ENCODE measurements at regions not wholly inside any gene's neighbourhood (a gene's known extent, or its start where the extent isn't known, plus 50 kb on each side); places are given as distances from the start of the nearest gene placed in this dataset.

GRCh38 chr2:2542966-2543611 is 212.0 kb upstream of the MYT1L start:
- TF ChIP-seq CTCF (IDR thresholded peaks at IDR 0.05; ENCODE audit: extremely low read depth, missing control alignments) = no peak
- no peak for DNase-seq (ENCODE audit: low spot score)

GRCh38 chr2:2542316-2542715 is 211.2 kb upstream of the MYT1L start:
- DNase-seq (ENCODE audit: low spot score) = no peak
- TF ChIP-seq CTCF (IDR thresholded peaks at IDR 0.05; ENCODE audit: extremely low read depth, missing control alignments) = no peak

GRCh38 chr2:2540406-2540805 is 209.3 kb upstream of the MYT1L start:
- no peak for TF ChIP-seq CTCF (IDR thresholded peaks at IDR 0.05; ENCODE audit: extremely low read depth, missing control alignments)
- DNase-seq (ENCODE audit: low spot score) = no peak

- TF ChIP-seq CTCF (IDR thresholded peaks at IDR 0.05; ENCODE audit: extremely low read depth, missing control alignments) = no peak
Measured at GRCh38 chr2:2536416-2537056, 205.5 kb upstream of the MYT1L start.

GRCh38 chr2:2530334-2530733 is 199.3 kb upstream of the MYT1L start:
- TF ChIP-seq CTCF (IDR thresholded peaks at IDR 0.05; ENCODE audit: extremely low read depth, missing control alignments) = no peak
- DNase-seq (ENCODE audit: low spot score) = no peak

More at GRCh38 chr2:2536416-2537056, 205.5 kb upstream of the MYT1L start:
- DNase-seq (ENCODE audit: low spot score) = no peak

GRCh38 chr2:2528846-2529245 is 197.8 kb upstream of the MYT1L start:
- no peak for DNase-seq (ENCODE audit: low spot score)
- TF ChIP-seq CTCF (IDR thresholded peaks at IDR 0.05; ENCODE audit: extremely low read depth, missing control alignments) = no peak

- no peak for DNase-seq (ENCODE audit: low spot score)
- TF ChIP-seq CTCF (IDR thresholded peaks at IDR 0.05; ENCODE audit: extremely low read depth, missing control alignments) = no peak
Measured at GRCh38 chr2:2527148-2527547, 196.1 kb upstream of the MYT1L start.
